GM18858 (cell line): ENCODE measurements at regions not wholly inside any gene's neighbourhood (a gene's known extent, or its start where the extent isn't known, plus 50 kb on each side); places are given as distances from the start of the nearest gene placed in this dataset.

ENCODE experiments used
- ATAC-seq: cut with Tn5 transposase; IDR thresholded peaks from one replicate; pipeline ENCODE4 v1.9.1; 2021; ENCODE audit not compliant: unreplicated experiment

GRCh38 chr1:234990328-234990675 is 138.3 kb downstream of the TOMM20 start:
- ATAC-seq: no peak

- no peak for ATAC-seq
These were observed 138.9 kb downstream of the TOMM20 start for GRCh38 chr1:234989479-234990327.

- no peak for ATAC-seq
These were observed 139.6 kb downstream of the TOMM20 start for GRCh38 chr1:234989019-234989418.

- no peak for ATAC-seq
These were observed 140.1 kb downstream of the TOMM20 start for GRCh38 chr1:234988536-234988935.

- no peak for ATAC-seq
These were observed 140.5 kb downstream of the TOMM20 start for GRCh38 chr1:234988155-234988517.

GRCh38 chr1:234987415-234988154 is 141.1 kb downstream of the TOMM20 start:
- peak; percentile 58 for ATAC-seq

- no peak for ATAC-seq
These were observed 141.8 kb downstream of the TOMM20 start for GRCh38 chr1:234986750-234987414.

GRCh38 chr1:234985516-234986294 is 142.9 kb downstream of the TOMM20 start:
- no peak for ATAC-seq

- ATAC-seq: no peak
These were observed 143.6 kb downstream of the TOMM20 start for GRCh38 chr1:234985007-234985370.

- no peak for ATAC-seq
These were observed 144.9 kb downstream of the TOMM20 start for GRCh38 chr1:234983564-234984238.

GRCh38 chr1:234981758-234982157 is 146.9 kb downstream of the TOMM20 start:
- no peak for ATAC-seq

GRCh38 chr1:234980645-234981396 is 147.8 kb downstream of the TOMM20 start:
- no peak for ATAC-seq

GRCh38 chr1:234980291-234980644 is 148.4 kb downstream of the TOMM20 start:
- ATAC-seq: no peak

- no peak for ATAC-seq
These were observed 149.0 kb downstream of the TOMM20 start for GRCh38 chr1:234979296-234980279.

GRCh38 chr1:234978397-234979295 is 150.0 kb downstream of the TOMM20 start:
- peak; percentile 65 for ATAC-seq

- no peak for ATAC-seq
These were observed 150.7 kb downstream of the TOMM20 start for GRCh38 chr1:234977875-234978396.

- no peak for ATAC-seq
These were observed 151.6 kb downstream of the TOMM20 start for GRCh38 chr1:234976861-234977680.
